HepG2 (cell line): ENCODE measurements at regions not wholly inside any gene's neighbourhood (a gene's known extent, or its start where the extent isn't known, plus 50 kb on each side); places are given as distances from the start of the nearest gene placed in this dataset.

Experiments used
- CREBL2 ChIP-seq: sonication (generic); formaldehyde crosslinking; IDR thresholded peaks from 2 replicates; pipeline ENCODE4 v1.8.1; 2023; ENCODE audit warnings: missing genetic modification reagents, mild to moderate bottlenecking, borderline replicate concordance
- FOXP4 ChIP-seq: sonication (generic); formaldehyde crosslinking; IDR thresholded peaks from 2 replicates; pipeline ENCODE4 v1.4.0; 2020; ENCODE audit warnings: missing genetic modification reagents
- GTF2F1 ChIP-seq: fragments of 150-350 bp; IDR thresholded peaks from 2 replicates; pipeline ENCODE4 v1.6.1; 2014; ENCODE audit warnings: low read length
- HOMEZ ChIP-seq: IDR thresholded peaks from 2 replicates; pipeline ENCODE4 v1.6.1; 2016; ENCODE audit warnings: low read depth
- TAF1 ChIP-seq: sonication (generic); formaldehyde crosslinking; IDR thresholded peaks from 2 replicates; pipeline ENCODE4 v1.4.0; 2020; ENCODE audit warnings: missing genetic modification reagents
- TBP ChIP-seq: sonication (generic); formaldehyde crosslinking; IDR thresholded peaks from 2 replicates; pipeline ENCODE4 v1.5.0; 2020; ENCODE audit warnings: missing genetic modification reagents

DNA sequence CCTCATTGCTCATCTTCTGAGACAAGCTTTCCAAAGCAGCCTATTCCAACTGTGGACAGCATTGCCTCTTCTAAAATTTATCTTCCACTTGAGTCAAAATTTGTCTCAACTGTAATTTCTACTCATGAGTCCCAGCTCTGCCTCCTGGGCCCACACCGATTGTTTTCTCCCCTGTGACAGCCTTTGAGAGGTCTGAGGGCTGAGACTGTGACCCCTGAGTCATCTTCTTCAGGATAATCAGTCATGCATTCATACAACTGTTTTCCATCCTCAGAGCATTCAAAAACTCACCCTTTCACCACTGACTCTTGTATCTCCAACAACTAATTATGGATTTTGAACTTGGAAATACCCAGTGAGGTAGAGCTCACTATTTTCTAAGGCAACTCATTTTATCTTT, 228.1 kb downstream of the EDA2R start:
- no peak for TF ChIP-seq FOXP4 (CRISPR knock-in tag)
- TF ChIP-seq TBP (CRISPR knock-in tag), result no peak
- no peak for TF ChIP-seq TAF1 (CRISPR knock-in tag)
- no peak for TF ChIP-seq CREBL2 (CRISPR knock-in tag)
- no peak for TF ChIP-seq GTF2F1
- TF ChIP-seq HOMEZ, result no peak
